Mesenchymal stem cell (in vitro differentiated cells and primary cell): ENCODE measurements at regions not wholly inside any gene's neighbourhood (a gene's known extent, or its start where the extent isn't known, plus 50 kb on each side); places are given as distances from the start of the nearest gene placed in this dataset.

Source experiments
- DNase-seq: peaks from one replicate; pipeline ENCODE4 v3.0.0-alpha.2; 2013
- H2AFZ ChIP-seq: one replicate; pipeline ENCODE4 v1.6.1; 2013; ENCODE audit warnings: low read depth, mild to moderate bottlenecking, control low read depth, inconsistent platforms, low read length, moderate library complexity
- H2AK5ac ChIP-seq: 2 replicates; pipeline ENCODE4 v1.6.1; 2013; ENCODE audit warnings: low read length, moderate library complexity, mild to moderate bottlenecking, inconsistent platforms; ENCODE audit not compliant: severe bottlenecking
- H2BK120ac ChIP-seq: one replicate; pipeline ENCODE4 v1.6.1; 2013; ENCODE audit warnings: low read depth, mild to moderate bottlenecking, inconsistent platforms, low read length, moderate library complexity
- H2BK12ac ChIP-seq, 2 experiments: one replicate each; pipeline ENCODE4 v1.6.1; 2013; ENCODE audit warnings: inconsistent platforms in 2 of 2, low read length in 2 of 2, mild to moderate bottlenecking in 2 of 2, moderate library complexity in 2 of 2, control low read depth in 1 of 2
- H2BK15ac ChIP-seq: one replicate; pipeline ENCODE4 v1.6.1; 2013; ENCODE audit warnings: mild to moderate bottlenecking, low read depth, inconsistent platforms; ENCODE audit not compliant: poor library complexity, severe bottlenecking
- H2BK5ac ChIP-seq: 2 replicates; pipeline ENCODE4 v1.6.1; 2013; ENCODE audit warnings: low read depth, mild to moderate bottlenecking, low read length, control low read depth, inconsistent platforms; ENCODE audit not compliant: poor library complexity, severe bottlenecking
- H3K14ac ChIP-seq, 2 experiments: one replicate each; pipeline ENCODE4 v1.6.1; 2013; ENCODE audit warnings: inconsistent platforms in 2 of 2, low read length in 2 of 2, control low read depth in 1 of 2, mild to moderate bottlenecking in 1 of 2, moderate library complexity in 1 of 2
- H3K18ac ChIP-seq, 2 experiments: one replicate each; pipeline ENCODE4 v1.6.1; 2013; ENCODE audit warnings: inconsistent platforms in 2 of 2, low read length in 2 of 2, control low read depth in 1 of 2, low read depth in 1 of 2, mild to moderate bottlenecking in 1 of 2
- H3K23ac ChIP-seq, 2 experiments: one replicate each; pipeline ENCODE4 v1.6.1; 2013; ENCODE audit warnings: inconsistent platforms in 2 of 2, low read length in 2 of 2, mild to moderate bottlenecking in 2 of 2, moderate library complexity in 2 of 2, control low read depth in 1 of 2
- H3K27ac ChIP-seq: 2 replicates; pipeline ENCODE4 v1.5.1; 2013; ENCODE audit warnings: mild to moderate bottlenecking, moderate library complexity, low read length, control low read depth, inconsistent platforms; ENCODE audit not compliant: poor library complexity, severe bottlenecking
- H3K27me3 ChIP-seq, 2 experiments: 2 replicates each; pipeline versions ENCODE4 v1.6.1 to v1.7.0; 2013; ENCODE audit warnings: low read length in 2 of 2, mild to moderate bottlenecking in 2 of 2, moderate library complexity in 2 of 2, control low read depth in 1 of 2, inconsistent platforms in 1 of 2; ENCODE audit not compliant: control insufficient read depth in 1 of 2, insufficient read depth in 1 of 2
- H3K36me3 ChIP-seq, 2 experiments: 2 replicates each; pipeline versions ENCODE4 v1.6.1 to v1.7.0; 2013; ENCODE audit warnings: low read length in 2 of 2, control low read depth in 1 of 2, inconsistent platforms in 1 of 2, low read depth in 1 of 2, mild to moderate bottlenecking in 1 of 2; ENCODE audit not compliant: insufficient read depth in 2 of 2, control insufficient read depth in 1 of 2
- H3K4ac ChIP-seq, 2 experiments: one replicate each; pipeline ENCODE4 v1.6.1; 2013; ENCODE audit warnings: inconsistent platforms in 2 of 2, low read length in 2 of 2, mild to moderate bottlenecking in 2 of 2, moderate library complexity in 2 of 2, control low read depth in 1 of 2, low read depth in 1 of 2
- H3K4me1 ChIP-seq: 2 replicates; pipeline ENCODE4 v1.6.1; 2013; ENCODE audit warnings: low read depth, low read length, control low read depth; ENCODE audit not compliant: control insufficient read depth, insufficient read depth
- H3K4me2 ChIP-seq: 2 replicates; pipeline ENCODE4 v1.6.1; 2013; ENCODE audit warnings: low read length, mild to moderate bottlenecking, inconsistent platforms; ENCODE audit not compliant: poor library complexity, severe bottlenecking
- H3K4me3 ChIP-seq, 2 experiments: 2 replicates each; pipeline versions ENCODE4 v1.5.1 to v1.7.0; 2013; ENCODE audit warnings: low read length in 2 of 2, mild to moderate bottlenecking in 2 of 2, control low read depth in 1 of 2, low read depth in 1 of 2; ENCODE audit not compliant: insufficient read depth in 1 of 2
- H3K79me1 ChIP-seq: replicated peaks from 2 replicates; pipeline ENCODE4 v1.6.1; 2013; ENCODE audit warnings: mild to moderate bottlenecking, control low read depth, low read length, inconsistent platforms; ENCODE audit not compliant: poor library complexity, severe bottlenecking
- H3K9ac ChIP-seq: 2 replicates; pipeline ENCODE4 v1.7.0; 2013; ENCODE audit warnings: mild to moderate bottlenecking, low read length, moderate library complexity
- H3K9me3 ChIP-seq: 2 replicates; pipeline ENCODE4 v1.7.0; 2013; ENCODE audit warnings: mild to moderate bottlenecking, low read length; ENCODE audit not compliant: control insufficient read depth
- H4K8ac ChIP-seq: one replicate; pipeline ENCODE4 v1.6.1; 2013; ENCODE audit warnings: inconsistent platforms, mild to moderate bottlenecking, low read length, moderate library complexity
- H4K91ac ChIP-seq: one replicate; pipeline ENCODE4 v1.6.1; 2013; ENCODE audit warnings: mild to moderate bottlenecking, low read length, inconsistent platforms
- WGBS: methylation state at CpG from one replicate; pipeline ENCODE4 v1.1.7; 2013; ENCODE audit warnings: mixed read lengths; 5-methylcytosine and 5-hydroxymethylcytosine counted together

DNA sequence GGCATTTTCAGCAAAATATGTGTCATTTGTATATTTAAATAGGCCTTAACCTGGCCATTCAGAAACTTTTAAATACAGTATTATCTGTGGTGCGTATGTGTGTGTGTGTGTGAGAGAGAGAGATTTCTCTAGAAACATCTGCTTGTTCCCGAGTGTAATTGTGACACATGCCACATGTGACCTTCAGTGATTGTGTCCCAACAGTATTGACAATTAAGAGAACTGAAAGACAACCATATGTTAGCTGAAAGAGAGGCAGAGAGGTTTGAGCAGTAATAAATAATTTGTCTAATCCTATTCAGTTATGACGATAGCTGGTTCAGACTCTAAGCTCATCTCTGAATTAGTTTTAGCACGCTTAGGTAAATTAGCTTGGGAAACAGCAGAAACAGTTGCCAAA is 1503.1 kb downstream of the PCDH9 start:
- Histone ChIP-seq H3K9ac (no peak overlapping the region), H3K9me3 (no peaks in the 10 kb centered on the region), H4K8ac (no peak overlapping the region), H2BK12ac (no peak overlapping the region), H3K4me3 (no peak overlapping the region), H3K27ac (no peak overlapping the region), H2BK120ac (no peak overlapping the region), H2BK5ac (no peak overlapping the region), H3K23ac (no peak overlapping the region), H3K4me2 (no peak overlapping the region), H2BK15ac (no peak overlapping the region), H3K18ac (no peak overlapping the region), H3K4ac (no peak overlapping the region), H4K91ac (no peak overlapping the region), H3K27me3 (no peaks in the 10 kb centered on the region), H2AFZ (no peak overlapping the region), H3K79me1 (no peaks in the 10 kb centered on the region), H3K14ac (no peak overlapping the region), H2AK5ac (no peak overlapping the region), H3K36me3 (no peaks in the 10 kb centered on the region), H3K4me1 (no peaks in the 10 kb centered on the region)
- WGBS = 90% methylated on average over 3 of the region's 4 CpGs
- no peak for DNase-seq

DNA sequence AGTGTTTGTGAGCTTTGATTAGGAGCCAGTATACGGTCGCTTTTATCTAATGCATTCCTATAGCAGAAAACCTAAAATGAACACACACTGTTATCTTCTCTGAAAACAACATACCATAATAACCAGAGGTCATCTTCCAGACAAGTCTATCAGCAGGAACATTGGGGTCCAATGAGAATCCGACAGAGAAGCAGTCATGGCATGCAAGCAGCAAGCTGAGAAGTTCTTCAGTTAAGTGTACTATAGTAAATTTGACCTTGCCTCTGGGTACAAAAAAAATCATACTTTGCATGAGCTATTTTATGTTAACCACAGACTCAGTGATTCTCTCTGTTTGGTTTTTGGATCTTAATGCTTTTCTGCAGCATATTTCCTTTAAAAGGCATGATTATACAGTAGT is 1505.1 kb downstream of the PCDH9 start:
- 90% methylated on average over 3 of the region's 3 CpGs for WGBS
- no peak overlapping the region for H2BK5ac ChIP-seq
- H4K91ac ChIP-seq = no peak overlapping the region
- H3K4me2 ChIP-seq = no peak overlapping the region
- no peak overlapping the region for H3K27ac ChIP-seq
- no peak overlapping the region for H2AFZ ChIP-seq
- no peak overlapping the region for H2BK12ac ChIP-seq
- DNase-seq = no peak
- no peak overlapping the region for H3K18ac ChIP-seq
- no peak overlapping the region for H3K4me3 ChIP-seq
- no peaks in the 10 kb centered on the region for H3K79me1 ChIP-seq
- H3K23ac ChIP-seq = no peak overlapping the region
- no peak overlapping the region for H3K9ac ChIP-seq
- no peak overlapping the region for H2BK15ac ChIP-seq
- H3K9me3 ChIP-seq = no peaks in the 10 kb centered on the region
- H2BK120ac ChIP-seq = no peak overlapping the region
- no peak overlapping the region for H3K14ac ChIP-seq
- H3K4ac ChIP-seq = no peak overlapping the region
- H4K8ac ChIP-seq = no peak overlapping the region
- H3K4me1 ChIP-seq = no peaks in the 10 kb centered on the region
- H3K36me3 ChIP-seq = no peaks in the 10 kb centered on the region
- no peaks in the 10 kb centered on the region for H3K27me3 ChIP-seq
- H2AK5ac ChIP-seq = no peak overlapping the region

DNA sequence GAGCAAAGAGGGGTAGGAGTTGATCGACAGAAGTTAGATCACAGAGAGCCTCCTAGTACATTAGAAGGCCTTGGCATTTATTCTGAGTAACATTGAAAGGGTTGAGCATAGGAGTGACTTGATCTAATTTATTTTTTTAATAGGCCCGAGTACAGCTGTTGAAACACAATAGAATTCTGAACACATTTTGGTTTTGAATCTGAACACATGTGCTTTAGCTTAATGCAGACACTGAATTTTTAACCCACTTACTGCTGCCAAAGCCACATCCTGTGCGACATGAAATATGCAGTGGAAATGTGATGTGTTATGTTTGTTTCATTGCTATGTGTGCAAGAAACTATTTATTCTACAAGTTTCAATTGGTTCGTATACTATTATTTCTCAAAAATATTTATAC is 1505.9 kb downstream of the PCDH9 start:
- H3K9me3 ChIP-seq = no peaks in the 10 kb centered on the region
- no peak overlapping the region for H3K23ac ChIP-seq
- H3K36me3 ChIP-seq = no peaks in the 10 kb centered on the region
- H3K4me2 ChIP-seq = no peak overlapping the region
- no peaks in the 10 kb centered on the region for H3K27me3 ChIP-seq
- H2BK12ac ChIP-seq = no peak overlapping the region
- H2AFZ ChIP-seq = no peak overlapping the region
- H3K4me3 ChIP-seq = no peak overlapping the region
- H3K18ac ChIP-seq = no peak overlapping the region
- no peak overlapping the region for H2BK15ac ChIP-seq
- DNase-seq = no peak
- no peak overlapping the region for H3K9ac ChIP-seq
- H2BK120ac ChIP-seq = no peak overlapping the region
- no peak overlapping the region for H3K14ac ChIP-seq
- WGBS = 100% methylated on average over 3 of the region's 4 CpGs
- H3K4ac ChIP-seq = no peak overlapping the region
- no peak overlapping the region for H2AK5ac ChIP-seq
- no peak overlapping the region for H3K27ac ChIP-seq
- H4K8ac ChIP-seq = no peak overlapping the region
- H3K4me1 ChIP-seq = no peaks in the 10 kb centered on the region
- no peak overlapping the region for H4K91ac ChIP-seq
- H2BK5ac ChIP-seq = no peak overlapping the region
- H3K79me1 ChIP-seq = no peaks in the 10 kb centered on the region

DNA sequence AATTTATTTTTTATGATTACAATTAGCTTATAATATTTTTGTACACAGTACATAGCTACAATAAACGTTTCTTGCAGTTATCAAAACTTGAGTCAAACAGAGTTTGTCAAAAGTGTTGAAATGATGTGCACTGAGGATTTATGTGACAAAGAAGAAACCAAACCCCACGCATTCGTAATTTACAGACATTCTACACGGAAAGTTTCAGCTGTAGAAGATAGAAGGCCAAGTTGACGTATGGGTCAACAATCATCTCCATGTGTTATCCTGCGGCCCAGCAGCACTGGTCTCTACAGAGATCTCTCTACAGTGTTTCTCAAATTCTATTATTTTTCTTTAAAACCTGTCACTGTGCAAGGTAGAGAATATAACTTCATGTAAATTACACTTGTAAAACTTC is 1507.6 kb downstream of the PCDH9 start:
- no peak overlapping the region for H3K23ac ChIP-seq
- no peak overlapping the region for H4K8ac ChIP-seq
- H3K9me3 ChIP-seq = peaks cover 5% of the 10 kb centered on the region
- no peak for DNase-seq
- H4K91ac ChIP-seq = no peak overlapping the region
- no peak overlapping the region for H3K4me3 ChIP-seq
- no peak overlapping the region for H2BK120ac ChIP-seq
- no peak overlapping the region for H3K9ac ChIP-seq
- no peak overlapping the region for H2BK12ac ChIP-seq
- H3K4ac ChIP-seq = no peak overlapping the region
- no peak overlapping the region for H2AFZ ChIP-seq
- no peaks in the 10 kb centered on the region for H3K27me3 ChIP-seq
- no peak overlapping the region for H3K14ac ChIP-seq
- no peaks in the 10 kb centered on the region for H3K4me1 ChIP-seq
- WGBS = 89% methylated on average over 5 of the region's 6 CpGs
- H3K18ac ChIP-seq = no peak overlapping the region
- no peak overlapping the region for H3K4me2 ChIP-seq
- no peaks in the 10 kb centered on the region for H3K79me1 ChIP-seq
- no peak overlapping the region for H2BK5ac ChIP-seq
- no peak overlapping the region for H2BK15ac ChIP-seq
- no peak overlapping the region for H3K27ac ChIP-seq
- no peaks in the 10 kb centered on the region for H3K36me3 ChIP-seq
- H2AK5ac ChIP-seq = no peak overlapping the region
